SH-SY5Y (cell line): ENCODE measurements at regions not wholly inside any gene's neighbourhood (a gene's known extent, or its start where the extent isn't known, plus 50 kb on each side); places are given as distances from the start of the nearest gene placed in this dataset.

Source experiments
- GATA2 ChIP-seq: IDR thresholded peaks from 2 replicates; pipeline ENCODE4 v1.6.1; 2011; ENCODE audit warnings: mild to moderate bottlenecking, low read depth, low read length
- GATA3 ChIP-seq: IDR thresholded peaks from 2 replicates; pipeline ENCODE4 v1.6.1; 2011; ENCODE audit warnings: low read depth, mild to moderate bottlenecking, low read length, moderate library complexity

GRCh38 chr18:41482501-41482900 is 472.5 kb upstream of the PIK3C3 start:
- TF ChIP-seq GATA2 (no peak), GATA3 (no peak)
